ENCODE measurements at regions not wholly inside any gene's neighbourhood (a gene's known extent, or its start where the extent isn't known, plus 50 kb on each side); places are given as distances from the start of the nearest gene placed in this dataset.

DNA sequence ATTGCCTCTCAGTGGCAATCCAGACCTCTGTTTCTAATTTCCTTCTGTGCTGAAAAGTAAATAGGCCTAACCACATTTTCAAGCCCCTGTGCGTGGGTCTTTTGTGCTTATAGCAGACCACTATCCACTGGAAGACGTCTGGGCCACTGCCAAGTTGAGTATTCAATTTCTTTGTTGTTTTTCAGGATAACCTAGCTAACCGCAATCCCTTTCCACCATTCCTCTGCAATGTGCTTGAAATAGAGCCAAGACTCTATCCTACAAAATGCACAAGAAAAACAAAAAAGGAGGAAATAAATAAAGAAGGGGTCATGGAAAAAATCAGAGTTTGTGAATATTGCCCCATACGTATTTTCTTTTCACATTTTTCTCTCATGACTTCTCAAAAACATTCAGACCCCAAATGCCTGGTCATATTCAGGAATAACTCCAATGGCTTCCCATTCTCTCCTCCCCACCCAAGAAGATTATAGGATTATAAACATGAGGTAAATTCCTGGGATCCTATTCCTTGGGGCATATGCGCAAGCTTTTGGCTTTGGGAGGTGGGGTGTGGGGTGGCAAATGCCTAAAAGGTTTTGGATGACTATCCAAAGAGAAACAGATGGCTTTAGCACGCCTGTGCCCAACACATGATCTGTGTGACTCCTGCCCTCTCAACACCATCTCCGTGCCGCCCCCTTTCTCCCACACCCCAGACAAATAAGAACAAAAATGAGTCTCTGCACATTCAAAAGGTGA is 217.9 kb upstream of the THBS1 start:
- DNase-seq (ENCODE audit: low spot score) (peak; percentile 31), FAIRE-seq (no peak)

GRCh38 chr15:39363761-39364586 is 216.9 kb upstream of the THBS1 start:
- FAIRE-seq: peak; percentile 35
- DNase-seq (ENCODE audit: low spot score): no peak

GRCh38 chr15:39364721-39365120 is 216.2 kb upstream of the THBS1 start:
- no peak for FAIRE-seq
- no peak for DNase-seq (ENCODE audit: low spot score)

DNA sequence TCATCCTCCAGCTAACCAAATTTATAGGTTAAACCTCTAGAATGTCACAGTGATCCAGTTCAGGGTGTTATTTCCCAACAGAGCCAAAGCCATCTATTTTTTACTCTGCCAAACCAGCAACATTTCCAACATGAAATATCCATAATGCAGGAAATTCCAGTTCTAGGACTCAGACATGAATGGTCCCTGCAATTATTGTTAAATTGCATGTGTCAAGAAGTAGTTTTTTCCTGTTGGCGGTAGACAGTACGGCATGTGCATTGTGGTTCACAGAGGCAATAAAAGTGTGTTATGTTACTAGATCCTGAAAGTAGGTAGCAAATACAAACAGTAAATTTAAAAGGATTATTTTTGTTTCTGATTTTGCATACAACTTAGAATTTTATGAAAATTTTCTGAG is 215.7 kb upstream of the THBS1 start:
- no peak for DNase-seq (ENCODE audit: low spot score)
- FAIRE-seq: no peak

DNA sequence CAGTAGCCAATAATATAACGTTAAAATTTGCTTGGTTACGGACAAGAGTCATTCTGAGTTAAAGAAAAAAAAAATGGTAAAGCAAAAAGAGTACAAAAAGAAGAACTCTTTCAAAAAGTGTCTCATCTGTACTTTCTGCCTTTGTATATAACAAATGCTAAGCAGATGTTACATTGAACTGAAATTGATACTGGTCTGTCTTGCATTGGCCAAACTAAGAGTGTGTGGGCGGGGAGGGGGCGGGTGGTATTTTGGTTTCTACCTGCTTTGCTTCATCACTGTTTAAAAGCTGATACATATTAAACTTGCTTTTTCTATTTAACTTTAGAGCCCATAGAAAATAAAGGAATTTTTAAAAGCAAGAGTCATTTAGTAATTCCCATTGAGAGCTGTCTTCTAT is 215.0 kb upstream of the THBS1 start:
- FAIRE-seq (no peak), DNase-seq (ENCODE audit: low spot score) (no peak)

DNA sequence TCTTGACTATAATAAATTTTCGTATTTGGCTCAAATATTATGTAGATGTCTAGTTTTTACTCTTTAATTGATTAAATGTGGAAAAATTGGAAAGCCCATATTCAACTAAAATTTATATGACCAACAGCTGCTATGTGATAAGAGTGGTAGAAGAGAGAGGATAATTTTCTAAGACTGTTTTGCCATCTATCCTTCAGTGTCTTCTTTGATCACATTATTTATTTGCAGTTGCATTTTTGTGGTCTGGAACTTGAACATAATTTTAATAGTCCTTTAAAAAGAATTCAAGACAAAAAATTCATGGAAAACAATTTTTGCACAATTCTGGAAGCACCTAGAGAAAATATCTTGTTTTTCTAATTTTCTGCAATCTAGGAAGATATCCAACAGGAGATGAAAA is 213.3 kb upstream of the THBS1 start:
- DNase-seq (ENCODE audit: low spot score) (no peak), FAIRE-seq (no peak)

DNA sequence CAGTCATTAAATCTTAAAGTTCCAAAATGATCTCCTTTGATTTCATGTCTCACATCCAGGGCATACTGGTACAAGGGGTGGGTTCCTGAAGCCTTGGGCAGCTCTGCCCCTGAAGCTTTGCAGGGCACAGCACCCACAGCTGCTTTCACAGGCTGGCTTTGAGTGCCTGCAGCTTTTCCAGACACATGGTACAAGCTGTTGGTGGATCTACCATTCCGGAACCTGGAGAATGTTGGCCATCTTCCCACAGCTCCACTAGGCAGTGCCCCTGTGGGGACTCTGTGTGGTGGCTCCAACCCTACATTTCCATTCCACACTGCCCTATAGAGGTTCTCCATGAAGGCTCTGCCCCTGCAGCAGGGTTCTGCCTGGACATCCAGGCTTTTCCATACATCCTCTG is 211.1 kb upstream of the THBS1 start:
- FAIRE-seq (no peak), DNase-seq (ENCODE audit: low spot score) (no peak)

DNA sequence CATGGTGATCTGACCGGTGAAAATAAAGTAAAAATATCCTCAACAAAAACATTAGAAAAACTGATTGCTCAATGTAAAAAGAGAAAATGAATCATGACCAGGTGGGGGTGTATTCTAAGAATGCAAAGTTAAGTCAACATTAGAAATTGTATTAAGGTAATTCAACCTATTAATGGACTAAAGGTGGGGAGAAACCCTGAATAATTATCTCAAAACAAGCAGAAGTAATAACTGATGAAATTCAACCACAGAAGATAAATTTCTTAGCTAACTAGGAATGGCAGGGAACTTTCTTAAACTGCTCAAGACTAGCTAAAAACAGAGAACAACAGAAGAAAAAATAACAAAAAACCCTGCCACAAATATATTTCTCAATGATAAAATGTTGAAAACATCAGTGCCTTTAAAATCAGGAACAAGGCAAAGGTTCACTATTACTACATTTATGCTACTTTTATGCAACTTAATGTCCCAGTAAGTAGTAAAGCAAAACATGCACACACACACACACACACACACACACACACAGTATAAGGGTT is 204.4 kb upstream of the THBS1 start:
- no peak for FAIRE-seq
- no peak for DNase-seq (ENCODE audit: low spot score)

DNA sequence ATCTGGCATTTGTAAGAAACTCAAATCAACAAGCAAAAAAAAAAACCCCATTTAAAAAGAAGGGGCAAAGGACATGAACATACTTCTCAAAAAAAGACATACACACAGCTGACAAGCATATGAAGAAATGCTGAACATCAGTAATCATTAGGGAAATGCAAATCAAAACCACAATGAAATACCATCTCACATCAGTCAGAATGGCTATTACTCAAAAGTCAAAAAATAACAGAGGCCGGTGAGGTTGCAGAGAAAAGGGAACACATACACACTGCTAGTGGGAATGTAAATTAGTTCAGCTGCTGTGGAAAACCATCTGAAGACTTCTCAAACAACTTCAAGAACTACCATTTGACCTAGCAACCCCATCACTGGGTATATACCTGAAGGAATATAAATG is 199.4 kb upstream of the THBS1 start:
- FAIRE-seq (peak; percentile 23), DNase-seq (ENCODE audit: low spot score) (no peak)

- no peak for FAIRE-seq
- DNase-seq (ENCODE audit: low spot score): no peak
These were observed 192.8 kb upstream of the THBS1 start for GRCh38 chr15:39388118-39388517.

DNA sequence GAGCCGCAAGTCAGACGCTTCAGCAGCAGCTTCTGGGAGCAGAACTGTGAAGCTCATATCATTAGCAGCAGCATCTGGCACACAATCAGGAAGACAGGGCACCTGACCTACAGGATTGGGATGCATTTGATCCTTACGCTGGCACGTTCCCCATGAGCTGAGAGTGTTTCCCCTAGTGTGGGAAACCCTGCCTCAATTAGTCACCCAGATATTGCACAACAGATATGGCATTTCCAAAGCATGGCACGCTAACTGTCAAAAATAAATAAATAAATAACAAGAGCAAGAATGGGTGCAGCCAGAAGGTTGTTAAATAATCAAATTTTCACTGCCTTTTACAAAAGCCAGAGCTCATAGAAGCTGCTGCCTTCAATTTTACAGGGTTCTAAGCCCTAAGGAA is 189.6 kb upstream of the THBS1 start:
- DNase-seq (ENCODE audit: low spot score): no peak
- no peak for FAIRE-seq

DNA sequence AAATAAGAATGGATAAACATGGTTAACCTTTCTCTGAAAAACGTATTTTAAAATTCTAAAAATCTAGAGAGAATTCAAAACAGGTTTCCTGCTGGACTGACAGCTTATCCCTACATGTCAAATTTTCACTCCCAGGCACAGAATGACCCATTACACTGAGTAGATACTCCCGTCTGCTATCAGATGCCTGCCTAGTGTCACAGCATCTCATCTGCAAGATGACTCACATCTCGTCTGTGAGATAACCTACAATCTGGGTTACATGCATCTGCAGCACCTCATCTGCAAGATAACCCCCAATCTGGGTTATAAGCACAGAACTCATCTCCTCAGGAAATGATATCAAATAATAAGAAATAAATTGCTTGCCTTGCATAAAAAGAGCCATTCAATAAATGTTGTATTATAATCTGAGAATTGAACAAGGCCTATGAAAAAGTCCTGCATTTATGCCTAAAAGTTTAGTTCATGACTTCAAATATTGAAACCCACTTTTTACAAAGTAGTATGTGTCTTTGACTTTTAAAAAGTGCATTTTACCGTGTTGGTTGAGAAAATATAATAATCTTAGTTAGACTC is 188.3 kb upstream of the THBS1 start:
- no peak for FAIRE-seq
- no peak for DNase-seq (ENCODE audit: low spot score)

GRCh38 chr15:39393575-39394335 is 187.1 kb upstream of the THBS1 start:
- DNase-seq (ENCODE audit: low spot score): no peak
- no peak for FAIRE-seq

GRCh38 chr15:39394496-39394895 is 186.4 kb upstream of the THBS1 start:
- DNase-seq (ENCODE audit: low spot score) (no peak), FAIRE-seq (no peak)

GRCh38 chr15:39396979-39397615 is 183.8 kb upstream of the THBS1 start:
- no peak for FAIRE-seq
- DNase-seq (ENCODE audit: low spot score): no peak

DNA sequence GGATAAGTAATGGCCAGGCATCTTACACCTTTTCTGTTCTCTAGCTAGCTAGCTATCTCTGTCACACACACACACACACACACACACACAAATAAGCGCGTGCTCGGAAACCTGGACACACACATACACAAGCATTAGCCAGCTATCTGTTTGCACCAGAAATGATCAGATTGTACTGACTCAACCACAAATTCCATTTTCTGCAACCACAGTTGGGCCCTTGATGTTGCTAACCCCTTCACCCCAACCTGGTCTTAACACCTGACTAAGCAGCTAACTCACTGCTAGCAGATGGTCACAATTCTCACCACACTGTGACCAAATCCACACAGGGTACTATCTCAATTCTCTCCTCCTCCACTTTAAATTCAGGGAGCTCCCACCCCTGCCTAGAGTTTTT is 183.0 kb upstream of the THBS1 start:
- no peak for FAIRE-seq
- no peak for DNase-seq (ENCODE audit: low spot score)

DNA sequence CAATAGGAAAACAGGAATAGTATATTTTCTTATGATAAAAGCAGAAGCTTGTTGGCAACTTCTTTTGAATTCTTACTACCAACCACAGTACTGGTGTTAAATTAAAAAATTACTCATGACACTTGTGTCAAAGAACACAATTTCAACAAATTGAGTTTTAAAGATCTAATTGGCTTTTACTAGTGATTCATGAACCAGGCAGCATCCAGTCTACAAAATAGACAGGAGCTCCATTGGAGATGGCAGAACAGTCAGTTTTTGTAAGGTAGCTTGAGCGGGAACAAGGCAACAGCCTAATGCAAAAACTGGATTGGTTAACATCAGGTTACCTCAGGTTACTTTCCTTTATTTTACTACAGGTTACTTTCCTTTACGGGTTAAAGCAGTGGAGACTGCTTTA is 181.3 kb upstream of the THBS1 start:
- FAIRE-seq (no peak), DNase-seq (ENCODE audit: low spot score) (no peak)

- DNase-seq (ENCODE audit: low spot score) (no peak), FAIRE-seq (no peak)
These were observed 180.9 kb upstream of the THBS1 start for GRCh38 chr15:39400002-39400401.

- no peak for DNase-seq (ENCODE audit: low spot score)
- no peak for FAIRE-seq
These were observed 179.9 kb upstream of the THBS1 start for GRCh38 chr15:39400821-39401550.

- FAIRE-seq (no peak), DNase-seq (ENCODE audit: low spot score) (no peak)
These were observed 177.2 kb upstream of the THBS1 start for GRCh38 chr15:39403640-39404117.
